ENCODE measurements at regions not wholly inside any gene's neighbourhood (a gene's known extent, or its start where the extent isn't known, plus 50 kb on each side); places are given as distances from the start of the nearest gene placed in this dataset.
A peak's percentile ranks its signal among the peaks of the same experiment; 100 is the strongest.

GRCh38 chr6:7050004-7050403 is 57.8 kb upstream of the RREB1 start:
- Mint-ChIP-seq H3K9me3 (ENCODE audit: low read depth) (no peaks in the 10 kb centered on the region), H3K4me1 (ENCODE audit: low read depth) (peaks cover 12% of the 10 kb centered on the region), H3K36me3 (ENCODE audit: insufficient read depth) (no peaks in the 10 kb centered on the region), H3K27ac (no peak overlapping the region), H3K27me3 (no peaks in the 10 kb centered on the region), H3K4me3 (ENCODE audit: low read depth) (no peak overlapping the region)
- no peak for DNase-seq (ENCODE audit: low spot score, unreplicated experiment)
- TF ChIP-seq CTCF (IDR thresholded peaks at IDR 0.05; ENCODE audit: unreplicated experiment) = no peak

GRCh38 chr6:7050872-7051779 is 56.6 kb upstream of the RREB1 start:
- DNase-seq (ENCODE audit: low spot score, unreplicated experiment) = peak; percentile 26
- Mint-ChIP-seq H3K9me3 (ENCODE audit: low read depth) (no peaks in the 10 kb centered on the region), H3K4me1 (ENCODE audit: low read depth) (peaks cover 12% of the 10 kb centered on the region), H3K36me3 (ENCODE audit: insufficient read depth) (no peaks in the 10 kb centered on the region), H3K27me3 (no peaks in the 10 kb centered on the region), H3K4me3 (ENCODE audit: low read depth) (peak overlapping the region; percentile 60), H3K27ac (peak overlapping the region; percentile 87)
- no peak for TF ChIP-seq CTCF (IDR thresholded peaks at IDR 0.05; ENCODE audit: unreplicated experiment)

- peak; percentile 55 for DNase-seq (ENCODE audit: low spot score, unreplicated experiment)
- no peak for TF ChIP-seq CTCF (IDR thresholded peaks at IDR 0.05; ENCODE audit: unreplicated experiment)
- peak overlapping the region; percentile 59 for H3K4me3 Mint-ChIP-seq (ENCODE audit: low read depth)
- no peaks in the 10 kb centered on the region for H3K9me3 Mint-ChIP-seq (ENCODE audit: low read depth)
- H3K27me3 Mint-ChIP-seq = no peaks in the 10 kb centered on the region
- H3K4me1 Mint-ChIP-seq (ENCODE audit: low read depth) = peaks cover 12% of the 10 kb centered on the region
- no peak overlapping the region for H3K27ac Mint-ChIP-seq
- no peaks in the 10 kb centered on the region for H3K36me3 Mint-ChIP-seq (ENCODE audit: insufficient read depth)
These were observed 55.9 kb upstream of the RREB1 start for GRCh38 chr6:7051780-7052442.

DNA sequence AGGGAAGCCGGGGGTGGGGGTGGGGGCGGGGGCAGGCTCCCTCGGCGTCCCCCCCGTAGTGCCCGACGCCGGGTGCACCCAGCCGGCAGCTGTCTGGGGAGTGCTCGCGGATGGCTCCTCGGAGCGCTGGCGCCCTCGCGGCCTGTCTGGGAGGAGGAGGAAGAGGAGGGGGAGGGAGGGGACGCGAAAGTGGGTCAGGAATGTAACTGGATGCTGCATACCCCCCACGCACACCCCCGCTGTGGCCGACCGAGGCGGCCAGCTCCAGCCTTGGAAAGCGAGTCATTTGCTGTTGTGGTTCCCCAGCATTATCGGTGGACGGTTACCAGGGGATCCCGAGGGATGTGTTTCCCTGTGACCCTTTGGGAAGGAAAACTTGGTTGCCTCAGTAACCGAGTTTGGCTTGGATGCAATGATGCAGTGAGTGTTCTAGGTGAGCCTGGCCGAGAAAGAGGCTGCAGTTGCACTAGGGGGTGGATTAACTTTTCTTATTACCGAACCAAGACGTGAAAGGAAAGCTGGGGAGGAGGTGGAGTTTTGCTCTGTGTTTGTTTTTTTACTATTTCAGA is 55.2 kb upstream of the RREB1 start:
- Mint-ChIP-seq H3K9me3 (ENCODE audit: low read depth) (no peaks in the 10 kb centered on the region), H3K27ac (peak overlapping the region; percentile 6), H3K4me1 (ENCODE audit: low read depth) (peaks cover 11% of the 10 kb centered on the region), H3K36me3 (ENCODE audit: insufficient read depth) (no peaks in the 10 kb centered on the region), H3K4me3 (ENCODE audit: low read depth) (peak overlapping the region; percentile 50), H3K27me3 (no peaks in the 10 kb centered on the region)
- DNase-seq (ENCODE audit: low spot score, unreplicated experiment) = no peak
- TF ChIP-seq CTCF (IDR thresholded peaks at IDR 0.05; ENCODE audit: unreplicated experiment) = no peak

DNA sequence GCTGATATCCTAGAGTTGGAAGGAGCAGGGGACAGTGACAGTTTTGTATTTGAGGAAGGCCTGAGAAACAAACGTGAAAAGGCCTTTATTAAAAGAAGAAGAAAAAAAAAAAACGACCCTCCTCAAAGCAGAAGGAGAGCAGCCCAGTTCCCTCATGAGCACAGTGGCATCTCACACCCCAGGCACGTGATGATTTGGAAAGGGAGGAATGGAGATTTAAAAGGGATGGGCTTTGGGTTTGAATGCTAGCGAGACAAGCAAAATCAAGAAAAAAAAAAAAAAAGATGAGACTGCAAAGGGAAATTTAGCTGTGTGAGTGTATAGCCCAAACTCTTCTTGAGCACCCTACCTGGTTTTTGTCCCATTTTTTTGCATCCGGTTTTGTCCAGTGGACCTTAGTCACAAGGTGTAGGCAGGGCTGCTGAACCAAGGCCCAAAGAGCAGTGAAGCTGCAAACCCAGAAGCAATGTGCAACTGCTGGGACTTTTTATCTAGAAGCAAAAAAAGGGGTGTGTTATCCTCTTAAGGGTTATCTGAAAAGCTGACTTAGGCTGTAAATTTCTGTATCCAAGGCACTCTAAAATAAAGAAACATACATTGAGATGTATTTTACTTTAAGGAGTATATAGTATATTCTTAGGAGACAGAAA is 54.5 kb upstream of the RREB1 start:
- DNase-seq (ENCODE audit: low spot score, unreplicated experiment) = no peak
- Mint-ChIP-seq H3K36me3 (ENCODE audit: insufficient read depth) (no peaks in the 10 kb centered on the region), H3K27me3 (no peaks in the 10 kb centered on the region), H3K27ac (peak overlapping the region; percentile 6), H3K4me3 (ENCODE audit: low read depth) (peak overlapping the region; percentile 50), H3K4me1 (ENCODE audit: low read depth) (peaks cover 11% of the 10 kb centered on the region), H3K9me3 (ENCODE audit: low read depth) (no peaks in the 10 kb centered on the region)
- no peak for TF ChIP-seq CTCF (IDR thresholded peaks at IDR 0.05; ENCODE audit: unreplicated experiment)

Measured in progenitor cell of endocrine pancreas (in vitro differentiated cells).